GM23338 (cell line): ENCODE measurements at regions not wholly inside any gene's neighbourhood (a gene's known extent, or its start where the extent isn't known, plus 50 kb on each side); places are given as distances from the start of the nearest gene placed in this dataset.

Experiments used
- ATAC-seq: fragments of 200-7000 bp; cut with Tn5 transposase; 3 replicates; pipeline ENCODE4 v1.9.1; 2020
- DNase-seq: peaks from one replicate; pipeline ENCODE4 v3.0.0-alpha.2; 2015; ENCODE audit warnings: low spot score
- H2AFZ ChIP-seq: fragments of 200-600 bp; sonication (generic); 2 replicates; pipeline ENCODE4 v1.8.0; 2016; ENCODE audit warnings: antibody characterized with exemption, mild to moderate bottlenecking, moderate library complexity
- H3F3A ChIP-seq: fragments of 200-600 bp; sonication (generic); replicated peaks from 2 replicates; pipeline ENCODE4 v1.8.0; 2017; ENCODE audit warnings: antibody characterized with exemption, mixed run types, low read depth
- H3K27ac ChIP-seq: fragments of 200-600 bp; sonication (generic); 2 replicates; pipeline ENCODE4 v1.6.1; 2016; ENCODE audit warnings: low read depth
- H3K27me3 ChIP-seq: fragments of 200-600 bp; sonication (generic); 2 replicates; pipeline ENCODE4 v1.8.0; 2016; ENCODE audit warnings: mild to moderate bottlenecking, mixed run types, moderate library complexity; ENCODE audit not compliant: insufficient read depth
- H3K36me3 ChIP-seq: fragments of 200-600 bp; sonication (generic); 2 replicates; pipeline ENCODE4 v1.8.0; 2016; ENCODE audit warnings: mild to moderate bottlenecking; ENCODE audit not compliant: insufficient read depth
- H3K4me1 ChIP-seq: fragments of 200-600 bp; sonication (generic); 2 replicates; pipeline ENCODE4 v1.8.0; 2016; ENCODE audit warnings: mild to moderate bottlenecking, moderate library complexity; ENCODE audit not compliant: insufficient read depth
- H3K4me2 ChIP-seq: fragments of 200-600 bp; sonication (generic); 2 replicates; pipeline ENCODE4 v1.7.1; 2017; ENCODE audit warnings: mixed run types
- H3K4me3 ChIP-seq: fragments of 200-600 bp; sonication (generic); 2 replicates; pipeline ENCODE4 v1.6.1; 2016; ENCODE audit warnings: mixed run types
- H3K79me2 ChIP-seq: fragments of 200-600 bp; sonication (generic); replicated peaks from 2 replicates; pipeline ENCODE4 v1.8.0; 2017; ENCODE audit warnings: mild to moderate bottlenecking; ENCODE audit not compliant: insufficient read depth
- H3K9me2 ChIP-seq: fragments of 200-600 bp; sonication (generic); 2 replicates; pipeline ENCODE4 v1.8.0; 2017; ENCODE audit not compliant: insufficient read depth
- H4K20me1 ChIP-seq: fragments of 200-600 bp; sonication (generic); replicated peaks from 2 replicates; pipeline ENCODE4 v1.8.0; 2017; ENCODE audit warnings: mild to moderate bottlenecking; ENCODE audit not compliant: insufficient read depth
- H3K27ac Mint-ChIP-seq: 2 replicates; pipeline ENCODE4 v1.8.0; 2020; ENCODE audit warnings: inconsistent platforms, mild to moderate bottlenecking, moderate library complexity, mixed read lengths
- H3K27me3 Mint-ChIP-seq: 3 replicates; pipeline ENCODE4 v1.8.0; 2022; ENCODE audit warnings: low read depth, mild to moderate bottlenecking, moderate library complexity, mixed read lengths, inconsistent platforms; ENCODE audit not compliant: insufficient read depth, poor library complexity
- H3K36me3 Mint-ChIP-seq: 3 replicates; pipeline ENCODE4 v1.8.0; 2021; ENCODE audit warnings: low read depth, mild to moderate bottlenecking, inconsistent platforms, moderate library complexity, mixed read lengths
- H3K4me1 Mint-ChIP-seq: 3 replicates; pipeline ENCODE4 v1.8.0; 2020; ENCODE audit warnings: mild to moderate bottlenecking, inconsistent platforms, mixed read lengths
- H3K4me3 Mint-ChIP-seq: 3 replicates; pipeline ENCODE4 v1.8.0; 2021; ENCODE audit warnings: moderate library complexity, mild to moderate bottlenecking, inconsistent platforms, mixed read lengths
- H3K9me3 Mint-ChIP-seq: 3 replicates; pipeline ENCODE4 v1.8.0; 2020; ENCODE audit warnings: moderate library complexity, mild to moderate bottlenecking, inconsistent platforms, mixed read lengths
- CREB1 ChIP-seq: fragments of 250-450 bp; sonication (Bioruptor Pico); IDR thresholded peaks from 2 replicates; pipeline ENCODE4 v1.5.0; 2020; ENCODE audit warnings: low read depth, mild to moderate bottlenecking, moderate library complexity
- EZH2 ChIP-seq: fragments of 200-600 bp; sonication (generic); IDR thresholded peaks from one replicate; pipeline ENCODE4 v1.8.0; 2017; ENCODE audit warnings: antibody characterized with exemption, mild to moderate bottlenecking, low read depth; ENCODE audit not compliant: unreplicated experiment
- EZH2phosphoT487 ChIP-seq: fragments of 200-600 bp; sonication (generic); IDR thresholded peaks from one replicate; pipeline ENCODE4 v1.8.1; 2018; ENCODE audit warnings: antibody characterized with exemption; ENCODE audit not compliant: unreplicated experiment
- JUNB ChIP-seq: IDR thresholded peaks from one replicate; pipeline ENCODE4 v1.6.1; 2016; ENCODE audit warnings: antibody characterized with exemption; ENCODE audit not compliant: unreplicated experiment
- NANOG ChIP-seq: IDR thresholded peaks from 2 replicates; pipeline ENCODE4 v1.6.1; 2016; ENCODE audit warnings: antibody characterized with exemption, borderline replicate concordance
- POLR2AphosphoS5 ChIP-seq: IDR thresholded peaks from 2 replicates; pipeline ENCODE4 v1.6.1; 2016; ENCODE audit warnings: antibody characterized with exemption, low read depth
- REST ChIP-seq: IDR thresholded peaks from one replicate; pipeline ENCODE4 v1.6.1; 2018; ENCODE audit warnings: antibody characterized with exemption; ENCODE audit not compliant: unreplicated experiment
- STAT1 ChIP-seq: IDR thresholded peaks from one replicate; pipeline ENCODE4 v1.6.1; 2016; ENCODE audit warnings: antibody characterized with exemption; ENCODE audit not compliant: unreplicated experiment
- ZNF114 ChIP-seq: fragments of 250-450 bp; sonication (Bioruptor Pico); IDR thresholded peaks from 2 replicates; pipeline ENCODE4 v1.5.0; 2020; ENCODE audit warnings: mild to moderate bottlenecking, moderate library complexity
- TF ChIP-seq, protein P1 (sequence below), 2 experiments: fragments of 200-600 bp in 1 of 2; sonication (generic) in 1 of 2; conservative IDR thresholded peaks; 2 replicates each; pipeline versions ENCODE4 v1.5.1 to v1.6.1; 2016 to 2017; ENCODE audit warnings: antibody characterized with exemption in 2 of 2, low read depth in 2 of 2, mild to moderate bottlenecking in 2 of 2, moderate library complexity in 1 of 2
- TF ChIP-seq, protein P2 (sequence below): IDR thresholded peaks from 2 replicates; pipeline ENCODE4 v1.6.1; 2016; ENCODE audit warnings: antibody characterized with exemption
- TF ChIP-seq, protein P3 (sequence below): fragments of 250-450 bp; sonication (Bioruptor Pico); IDR thresholded peaks from 2 replicates; pipeline ENCODE4 v1.5.0; 2020; ENCODE audit warnings: mild to moderate bottlenecking, moderate library complexity

- TF ChIP-seq, protein P1, sequence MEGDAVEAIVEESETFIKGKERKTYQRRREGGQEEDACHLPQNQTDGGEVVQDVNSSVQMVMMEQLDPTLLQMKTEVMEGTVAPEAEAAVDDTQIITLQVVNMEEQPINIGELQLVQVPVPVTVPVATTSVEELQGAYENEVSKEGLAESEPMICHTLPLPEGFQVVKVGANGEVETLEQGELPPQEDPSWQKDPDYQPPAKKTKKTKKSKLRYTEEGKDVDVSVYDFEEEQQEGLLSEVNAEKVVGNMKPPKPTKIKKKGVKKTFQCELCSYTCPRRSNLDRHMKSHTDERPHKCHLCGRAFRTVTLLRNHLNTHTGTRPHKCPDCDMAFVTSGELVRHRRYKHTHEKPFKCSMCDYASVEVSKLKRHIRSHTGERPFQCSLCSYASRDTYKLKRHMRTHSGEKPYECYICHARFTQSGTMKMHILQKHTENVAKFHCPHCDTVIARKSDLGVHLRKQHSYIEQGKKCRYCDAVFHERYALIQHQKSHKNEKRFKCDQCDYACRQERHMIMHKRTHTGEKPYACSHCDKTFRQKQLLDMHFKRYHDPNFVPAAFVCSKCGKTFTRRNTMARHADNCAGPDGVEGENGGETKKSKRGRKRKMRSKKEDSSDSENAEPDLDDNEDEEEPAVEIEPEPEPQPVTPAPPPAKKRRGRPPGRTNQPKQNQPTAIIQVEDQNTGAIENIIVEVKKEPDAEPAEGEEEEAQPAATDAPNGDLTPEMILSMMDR (conservative IDR thresholded peaks at IDR 0.05; ENCODE audit: low read depth in 2 of 2), result no peak
- no peak for TF ChIP-seq POLR2AphosphoS5
- TF ChIP-seq CREB1 (CRISPR knock-in tag), result no peak
- no peak for TF ChIP-seq JUNB
- TF ChIP-seq ZNF114 (CRISPR knock-in tag), result no peak
- TF ChIP-seq, protein P2, sequence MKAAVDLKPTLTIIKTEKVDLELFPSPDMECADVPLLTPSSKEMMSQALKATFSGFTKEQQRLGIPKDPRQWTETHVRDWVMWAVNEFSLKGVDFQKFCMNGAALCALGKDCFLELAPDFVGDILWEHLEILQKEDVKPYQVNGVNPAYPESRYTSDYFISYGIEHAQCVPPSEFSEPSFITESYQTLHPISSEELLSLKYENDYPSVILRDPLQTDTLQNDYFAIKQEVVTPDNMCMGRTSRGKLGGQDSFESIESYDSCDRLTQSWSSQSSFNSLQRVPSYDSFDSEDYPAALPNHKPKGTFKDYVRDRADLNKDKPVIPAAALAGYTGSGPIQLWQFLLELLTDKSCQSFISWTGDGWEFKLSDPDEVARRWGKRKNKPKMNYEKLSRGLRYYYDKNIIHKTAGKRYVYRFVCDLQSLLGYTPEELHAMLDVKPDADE, result no peak
These were observed 273.3 kb downstream of the FZD1 start (continued) for GRCh38 chr7:91537260-91538152.

DNA sequence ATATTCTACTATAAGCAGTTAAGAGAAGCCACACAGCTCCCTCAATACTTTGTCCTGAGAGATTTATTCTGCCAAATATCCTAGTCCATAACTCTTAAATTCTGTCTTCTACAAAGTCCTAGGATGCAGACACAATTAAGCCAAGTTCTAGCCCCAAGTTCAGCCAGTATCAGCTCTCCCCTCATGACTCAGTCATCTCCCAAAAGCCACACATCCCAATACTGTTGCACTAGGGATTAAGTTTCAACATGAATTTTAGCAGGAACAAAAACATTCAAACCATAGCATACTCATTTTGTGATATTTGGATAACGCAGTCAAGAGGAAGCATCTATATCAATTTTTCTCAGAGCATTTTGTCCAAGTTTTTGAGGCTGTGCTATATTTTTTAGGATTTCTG, 277.4 kb downstream of the FZD1 start:
- TF ChIP-seq REST (no peak), ZNF114 (CRISPR knock-in tag) (no peak), NANOG (no peak), JUNB (no peak), STAT1 (no peak), EZH2phosphoT487 (no peak), EZH2 (no peak), POLR2AphosphoS5 (no peak)
- TF ChIP-seq, protein P3, sequence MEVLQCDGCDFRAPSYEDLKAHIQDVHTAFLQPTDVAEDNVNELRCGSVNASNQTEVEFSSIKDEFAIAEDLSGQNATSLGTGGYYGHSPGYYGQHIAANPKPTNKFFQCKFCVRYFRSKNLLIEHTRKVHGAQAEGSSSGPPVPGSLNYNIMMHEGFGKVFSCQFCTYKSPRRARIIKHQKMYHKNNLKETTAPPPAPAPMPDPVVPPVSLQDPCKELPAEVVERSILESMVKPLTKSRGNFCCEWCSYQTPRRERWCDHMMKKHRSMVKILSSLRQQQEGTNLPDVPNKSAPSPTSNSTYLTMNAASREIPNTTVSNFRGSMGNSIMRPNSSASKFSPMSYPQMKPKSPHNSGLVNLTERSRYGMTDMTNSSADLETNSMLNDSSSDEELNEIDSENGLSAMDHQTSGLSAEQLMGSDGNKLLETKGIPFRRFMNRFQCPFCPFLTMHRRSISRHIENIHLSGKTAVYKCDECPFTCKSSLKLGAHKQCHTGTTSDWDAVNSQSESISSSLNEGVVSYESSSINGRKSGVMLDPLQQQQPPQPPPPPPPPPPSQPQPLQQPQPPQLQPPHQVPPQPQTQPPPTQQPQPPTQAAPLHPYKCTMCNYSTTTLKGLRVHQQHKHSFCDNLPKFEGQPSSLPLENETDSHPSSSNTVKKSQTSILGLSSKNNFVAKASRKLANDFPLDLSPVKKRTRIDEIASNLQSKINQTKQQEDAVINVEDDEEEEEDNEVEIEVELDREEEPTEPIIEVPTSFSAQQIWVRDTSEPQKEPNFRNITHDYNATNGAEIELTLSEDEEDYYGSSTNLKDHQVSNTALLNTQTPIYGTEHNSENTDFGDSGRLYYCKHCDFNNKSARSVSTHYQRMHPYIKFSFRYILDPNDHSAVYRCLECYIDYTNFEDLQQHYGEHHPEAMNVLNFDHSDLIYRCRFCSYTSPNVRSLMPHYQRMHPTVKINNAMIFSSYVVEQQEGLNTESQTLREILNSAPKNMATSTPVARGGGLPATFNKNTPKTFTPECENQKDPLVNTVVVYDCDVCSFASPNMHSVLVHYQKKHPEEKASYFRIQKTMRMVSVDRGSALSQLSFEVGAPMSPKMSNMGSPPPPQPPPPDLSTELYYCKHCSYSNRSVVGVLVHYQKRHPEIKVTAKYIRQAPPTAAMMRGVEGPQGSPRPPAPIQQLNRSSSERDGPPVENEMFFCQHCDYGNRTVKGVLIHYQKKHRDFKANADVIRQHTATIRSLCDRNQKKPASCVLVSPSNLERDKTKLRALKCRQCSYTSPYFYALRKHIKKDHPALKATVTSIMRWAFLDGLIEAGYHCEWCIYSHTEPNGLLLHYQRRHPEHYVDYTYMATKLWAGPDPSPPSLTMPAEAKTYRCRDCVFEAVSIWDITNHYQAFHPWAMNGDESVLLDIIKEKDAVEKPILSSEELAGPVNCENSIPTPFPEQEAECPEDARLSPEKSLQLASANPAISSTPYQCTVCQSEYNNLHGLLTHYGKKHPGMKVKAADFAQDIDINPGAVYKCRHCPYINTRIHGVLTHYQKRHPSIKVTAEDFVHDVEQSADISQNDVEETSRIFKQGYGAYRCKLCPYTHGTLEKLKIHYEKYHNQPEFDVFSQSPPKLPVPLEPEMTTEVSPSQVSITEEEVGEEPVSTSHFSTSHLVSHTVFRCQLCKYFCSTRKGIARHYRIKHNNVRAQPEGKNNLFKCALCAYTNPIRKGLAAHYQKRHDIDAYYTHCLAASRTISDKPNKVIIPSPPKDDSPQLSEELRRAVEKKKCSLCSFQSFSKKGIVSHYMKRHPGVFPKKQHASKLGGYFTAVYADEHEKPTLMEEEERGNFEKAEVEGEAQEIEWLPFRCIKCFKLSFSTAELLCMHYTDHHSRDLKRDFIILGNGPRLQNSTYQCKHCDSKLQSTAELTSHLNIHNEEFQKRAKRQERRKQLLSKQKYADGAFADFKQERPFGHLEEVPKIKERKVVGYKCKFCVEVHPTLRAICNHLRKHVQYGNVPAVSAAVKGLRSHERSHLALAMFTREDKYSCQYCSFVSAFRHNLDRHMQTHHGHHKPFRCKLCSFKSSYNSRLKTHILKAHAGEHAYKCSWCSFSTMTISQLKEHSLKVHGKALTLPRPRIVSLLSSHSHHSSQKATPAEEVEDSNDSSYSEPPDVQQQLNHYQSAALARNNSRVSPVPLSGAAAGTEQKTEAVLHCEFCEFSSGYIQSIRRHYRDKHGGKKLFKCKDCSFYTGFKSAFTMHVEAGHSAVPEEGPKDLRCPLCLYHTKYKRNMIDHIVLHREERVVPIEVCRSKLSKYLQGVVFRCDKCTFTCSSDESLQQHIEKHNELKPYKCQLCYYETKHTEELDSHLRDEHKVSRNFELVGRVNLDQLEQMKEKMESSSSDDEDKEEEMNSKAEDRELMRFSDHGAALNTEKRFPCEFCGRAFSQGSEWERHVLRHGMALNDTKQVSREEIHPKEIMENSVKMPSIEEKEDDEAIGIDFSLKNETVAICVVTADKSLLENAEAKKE (CRISPR knock-in tag), result no peak
- Histone ChIP-seq H2AFZ (no peak overlapping the region), H3K79me2 (no peaks in the 10 kb centered on the region), H3K4me1 (peaks cover 4% of the 10 kb centered on the region; the same call in 1 of the 2 replicates), H3K9me2 (no peaks in the 10 kb centered on the region), H4K20me1 (no peaks in the 10 kb centered on the region), H3F3A (no peaks in the 10 kb centered on the region), H3K36me3 (no peaks in the 10 kb centered on the region), H3K4me3 (no peak overlapping the region), H3K4me2 (no peak overlapping the region), H3K27ac (no peak overlapping the region), H3K27me3 (no peaks in the 10 kb centered on the region)
- Mint-ChIP-seq H3K9me3 (no peaks in the 10 kb centered on the region), H3K27ac (no peak overlapping the region), H3K36me3 (no peaks in the 10 kb centered on the region), H3K27me3 (no peaks in the 10 kb centered on the region), H3K4me3 (no peak overlapping the region), H3K4me1 (peaks cover 11% of the 10 kb centered on the region; the same call in 2 of the 3 replicates)
- DNase-seq (no peak), ATAC-seq (no peak)
